GM12875 (cell line): ENCODE measurements at regions not wholly inside any gene's neighbourhood (a gene's known extent, or its start where the extent isn't known, plus 50 kb on each side); places are given as distances from the start of the nearest gene placed in this dataset.
A peak's percentile ranks its signal among the peaks of the same experiment; 100 is the strongest.

Experiments
- H3K4me3 ChIP-seq: one replicate; pipeline ENCODE4 v1.5.1; 2011; ENCODE audit warnings: low read depth, low read length, control low read depth
- CTCF ChIP-seq: IDR thresholded peaks from 2 replicates; pipeline ENCODE4 v1.5.1; 2011; ENCODE audit warnings: low read depth, mild to moderate bottlenecking, control low read depth, inconsistent platforms, low read length, moderate library complexity, borderline replicate concordance; ENCODE audit not compliant: insufficient read depth

- H3K4me3 ChIP-seq = no peak overlapping the region
- peak; percentile 52 for TF ChIP-seq CTCF
Observed at GRCh38 chr20:51326201-51326819, 216.2 kb downstream of the NFATC2 start.

GRCh38 chr20:51322164-51322707 lies 220.3 kb downstream of the NFATC2 start:
- H3K4me3 ChIP-seq = no peak overlapping the region
- no peak for TF ChIP-seq CTCF

- H3K4me3 ChIP-seq = no peak overlapping the region
- no peak for TF ChIP-seq CTCF
Observed at GRCh38 chr20:51321343-51322163, 221.0 kb downstream of the NFATC2 start.

GRCh38 chr20:51319522-51319921 lies 223.0 kb downstream of the NFATC2 start:
- no peak overlapping the region for H3K4me3 ChIP-seq
- TF ChIP-seq CTCF = no peak

GRCh38 chr20:51318058-51318949 lies 224.2 kb downstream of the NFATC2 start:
- no peak overlapping the region for H3K4me3 ChIP-seq
- TF ChIP-seq CTCF = peak; percentile 50; the same call in 1 of the 2 replicates

- no peak for TF ChIP-seq CTCF
- no peak overlapping the region for H3K4me3 ChIP-seq
Observed at GRCh38 chr20:51315390-51315789, 227.1 kb downstream of the NFATC2 start.
